Karpas-422 (cell line): ENCODE measurements at regions not wholly inside any gene's neighbourhood (a gene's known extent, or its start where the extent isn't known, plus 50 kb on each side); places are given as distances from the start of the nearest gene placed in this dataset.
"Not testable (repeated sequence)": the region's sequence is repeated elsewhere in the genome, so short reads cannot be mapped to it uniquely, and the experiment has no call there.

ENCODE experiments used
- DNase-seq: peaks from one replicate; pipeline ENCODE4 v3.0.0-alpha.2; 2015
- H2AFZ ChIP-seq: fragments of 200-600 bp; sonication (generic); 2 replicates; pipeline ENCODE4 v1.6.1; 2014; ENCODE audit warnings: antibody characterized with exemption, low read length, mixed read lengths
- H3K27ac ChIP-seq: fragments of 200-600 bp; sonication (generic); 2 replicates; pipeline ENCODE4 v1.5.1; 2014; ENCODE audit warnings: mild to moderate bottlenecking, low read length, moderate library complexity
- H3K27me3 ChIP-seq: fragments of 200-600 bp; sonication (generic); 2 replicates; pipeline ENCODE4 v1.6.1; 2014; ENCODE audit warnings: low read length, mixed read lengths
- H3K36me3 ChIP-seq: fragments of 200-600 bp; sonication (generic); 2 replicates; pipeline ENCODE4 v1.6.1; 2014; ENCODE audit warnings: low read length, mixed read lengths; ENCODE audit not compliant: insufficient read depth
- H3K4me1 ChIP-seq: fragments of 200-600 bp; sonication (generic); 2 replicates; pipeline ENCODE4 v1.6.1; 2014; ENCODE audit warnings: mild to moderate bottlenecking, low read length, mixed read lengths
- H3K4me2 ChIP-seq: fragments of 200-600 bp; sonication (generic); 2 replicates; pipeline ENCODE4 v1.6.1; 2014; ENCODE audit warnings: low read length, low read depth, mild to moderate bottlenecking; ENCODE audit not compliant: poor library complexity, severe bottlenecking
- H3K4me3 ChIP-seq: fragments of 200-600 bp; sonication (generic); 2 replicates; pipeline ENCODE4 v1.5.1; 2014; ENCODE audit warnings: mild to moderate bottlenecking, antibody characterized with exemption, low read length, mixed read lengths
- H3K79me2 ChIP-seq: fragments of 200-600 bp; sonication (generic); 2 replicates; pipeline ENCODE4 v1.6.1; 2014; ENCODE audit warnings: mild to moderate bottlenecking, low read length, mixed read lengths
- H3K9ac ChIP-seq: fragments of 200-600 bp; sonication (generic); 2 replicates; pipeline ENCODE4 v1.6.0; 2014; ENCODE audit warnings: low read length
- H3K9me2 ChIP-seq: fragments of 200-600 bp; sonication (generic), shearing (Covaris generic); replicated peaks from 2 replicates; pipeline ENCODE4 v1.6.0; 2014; ENCODE audit warnings: mild to moderate bottlenecking, low read length, moderate library complexity; ENCODE audit not compliant: insufficient read depth
- H3K9me3 ChIP-seq: fragments of 300-700, 200-600 bp; sonication (generic); 2 replicates; pipeline ENCODE4 v1.6.1; 2014; ENCODE audit warnings: low read length, mixed read lengths
- H4K20me1 ChIP-seq: fragments of 200-600 bp; sonication (generic); 2 replicates; pipeline ENCODE4 v1.6.1; 2014; ENCODE audit warnings: mild to moderate bottlenecking, antibody characterized with exemption, low read length, low read depth; ENCODE audit not compliant: insufficient read depth

DNA sequence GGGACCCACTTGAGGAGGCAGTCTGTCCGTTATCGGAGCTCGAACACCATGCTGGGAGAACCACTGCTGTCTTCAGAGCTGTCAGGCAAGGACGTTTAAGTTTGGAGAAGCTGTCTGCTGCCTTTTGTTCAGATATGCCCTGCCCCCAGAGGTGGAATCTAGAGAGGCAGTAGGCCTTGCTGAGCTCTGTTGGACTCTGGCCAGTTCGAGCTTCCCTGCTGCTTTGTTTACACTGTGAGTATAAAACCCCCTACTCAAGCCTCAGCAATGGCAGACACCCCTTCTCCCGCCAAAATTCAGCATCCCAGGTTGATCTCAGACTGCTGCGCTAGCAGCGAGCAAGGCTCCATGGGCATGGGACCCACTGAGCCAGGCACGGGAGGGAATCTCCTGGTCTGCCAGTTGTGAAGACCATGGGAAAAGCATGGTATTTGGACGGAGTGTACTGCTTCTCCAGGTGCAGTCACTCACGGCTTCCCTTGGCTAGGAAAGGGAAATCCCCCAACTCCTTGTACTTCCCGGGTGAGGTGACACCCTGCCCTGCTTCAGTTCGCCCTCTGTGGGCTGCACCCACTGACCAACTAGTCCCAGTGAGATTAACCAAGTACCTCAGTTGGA, 134.5 kb upstream of the RBMS1 start:
- H4K20me1 ChIP-seq, H2AFZ ChIP-seq, H3K36me3 ChIP-seq, H3K9ac ChIP-seq, H3K4me3 ChIP-seq, H3K27me3 ChIP-seq, DNase-seq, H3K4me1 ChIP-seq, H3K79me2 ChIP-seq, H3K4me2 ChIP-seq, H3K9me3 ChIP-seq, H3K27ac ChIP-seq, H3K9me2 ChIP-seq: not testable (repeated sequence)

DNA sequence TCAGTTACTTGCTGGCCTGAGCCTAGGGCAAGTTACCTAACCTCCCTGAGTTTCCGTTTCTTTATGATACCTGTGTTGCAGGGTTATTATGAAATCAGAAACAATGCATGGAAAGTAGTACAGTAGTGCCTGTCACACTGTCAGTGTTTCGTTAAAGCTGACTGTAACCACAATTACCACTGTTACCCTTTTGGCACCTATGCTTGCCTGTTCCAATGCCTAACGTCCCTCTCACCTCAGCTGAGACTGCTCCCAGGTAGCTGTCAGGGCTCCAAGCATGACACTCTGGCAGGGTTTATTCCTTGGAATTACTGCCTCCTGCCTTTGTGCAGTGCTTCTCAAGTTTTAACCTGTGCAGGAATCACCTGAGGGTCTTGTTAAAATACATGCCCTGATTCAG, 135.2 kb upstream of the RBMS1 start:
- no peaks in the 10 kb centered on the region for H3K9me3 ChIP-seq
- no peak overlapping the region for H3K4me2 ChIP-seq
- no peaks in the 10 kb centered on the region for H3K36me3 ChIP-seq
- H3K9ac ChIP-seq = no peak overlapping the region
- H3K27ac ChIP-seq = no peak overlapping the region
- no peaks in the 10 kb centered on the region for H3K4me1 ChIP-seq
- DNase-seq = no peak
- no peaks in the 10 kb centered on the region for H4K20me1 ChIP-seq
- no peaks in the 10 kb centered on the region for H3K27me3 ChIP-seq
- H3K9me2 ChIP-seq = no peaks in the 10 kb centered on the region
- no peak overlapping the region for H3K4me3 ChIP-seq
- H2AFZ ChIP-seq = no peak overlapping the region
- H3K79me2 ChIP-seq = no peaks in the 10 kb centered on the region

DNA sequence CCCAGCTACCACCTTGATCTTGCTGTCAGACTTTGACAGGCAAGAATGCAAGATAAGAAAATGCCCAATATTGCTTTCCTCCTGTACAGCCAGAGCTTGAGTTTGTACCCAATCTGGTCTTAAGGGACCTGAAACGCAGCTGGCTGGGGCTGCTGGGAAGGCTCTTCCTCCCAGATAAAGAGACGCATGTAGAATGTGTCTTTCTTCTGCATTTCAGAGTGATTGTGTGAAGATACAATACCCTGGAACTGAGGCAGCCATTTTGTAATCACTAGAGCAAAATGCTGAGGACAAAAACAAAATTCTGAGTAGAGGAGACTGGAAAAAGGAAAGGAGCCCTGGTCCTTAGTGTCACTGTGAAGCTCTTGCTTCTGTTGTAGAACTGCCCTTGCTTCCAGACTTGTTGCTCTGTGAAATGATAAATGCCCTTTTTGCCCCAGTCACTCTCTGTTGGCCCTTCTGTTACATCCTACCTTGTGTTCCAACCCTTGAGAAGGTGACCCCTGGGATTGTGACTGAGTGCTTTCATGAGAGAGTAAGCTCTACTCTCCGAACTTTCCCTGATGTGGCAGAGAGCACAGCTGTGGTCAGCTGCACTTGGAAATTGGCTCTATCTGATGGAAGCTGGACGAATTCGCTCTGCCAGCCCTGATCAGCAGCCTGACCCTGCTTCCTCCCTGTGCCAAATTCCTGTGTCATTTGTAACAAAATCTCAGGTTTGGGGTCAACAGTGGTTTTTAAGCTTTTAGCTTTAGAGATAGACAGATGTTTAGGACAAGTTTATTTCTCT, 137.4 kb upstream of the RBMS1 start:
- H3K27ac ChIP-seq = no peak overlapping the region
- H3K36me3 ChIP-seq = no peaks in the 10 kb centered on the region
- no peaks in the 10 kb centered on the region for H3K9me3 ChIP-seq
- H3K9ac ChIP-seq = no peak overlapping the region
- no peaks in the 10 kb centered on the region for H3K9me2 ChIP-seq
- H3K4me1 ChIP-seq = no peaks in the 10 kb centered on the region
- H3K4me3 ChIP-seq = no peak overlapping the region
- no peak overlapping the region for H3K4me2 ChIP-seq
- no peaks in the 10 kb centered on the region for H3K27me3 ChIP-seq
- DNase-seq = no peak
- H3K79me2 ChIP-seq = no peaks in the 10 kb centered on the region
- no peaks in the 10 kb centered on the region for H4K20me1 ChIP-seq
- no peak overlapping the region for H2AFZ ChIP-seq

DNA sequence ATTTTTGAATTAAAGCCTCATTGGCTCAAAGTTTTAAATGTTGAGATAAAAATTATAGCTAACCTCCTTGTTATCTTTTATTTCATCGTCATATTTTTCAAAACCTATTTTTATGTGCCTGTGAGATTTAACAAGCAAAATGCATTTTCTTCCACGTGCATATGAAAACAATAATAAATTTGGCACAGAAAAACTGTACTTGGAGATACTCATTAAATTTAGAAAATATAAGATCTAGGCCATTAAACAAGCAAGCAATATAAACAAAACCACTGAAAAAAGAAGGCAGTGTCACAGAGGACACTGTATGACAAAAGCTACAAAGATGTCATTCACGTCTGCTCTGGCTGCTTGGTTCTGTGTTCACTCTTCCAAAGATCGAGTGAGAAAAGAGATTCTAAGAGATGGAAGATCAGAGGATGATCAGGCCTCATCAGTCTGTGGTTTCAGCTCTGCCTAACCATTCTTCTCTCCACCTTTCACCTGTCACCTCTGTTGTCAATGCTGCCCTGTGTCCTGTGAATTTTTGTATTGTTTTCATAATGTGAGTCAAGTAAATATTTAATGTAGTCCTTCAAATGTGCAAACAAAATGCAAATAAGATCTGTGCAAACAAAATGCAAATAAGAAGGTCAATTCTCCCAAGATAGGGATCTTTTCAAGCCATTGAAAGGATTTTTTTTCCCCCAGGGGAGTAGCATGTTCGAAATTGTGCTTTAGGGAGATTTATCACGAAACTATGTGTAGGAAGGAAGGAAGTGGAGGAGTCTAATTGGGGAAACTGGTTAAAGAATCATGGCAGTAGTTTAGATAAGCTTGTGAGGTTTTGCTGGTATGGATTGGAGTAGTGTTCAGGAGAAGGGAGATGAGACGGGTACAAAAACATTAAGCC, 138.7 kb upstream of the RBMS1 start:
- Histone ChIP-seq H3K9me2 (no peaks in the 10 kb centered on the region), H3K9ac (no peak overlapping the region), H3K27ac (no peak overlapping the region), H3K36me3 (no peaks in the 10 kb centered on the region), H3K27me3 (no peaks in the 10 kb centered on the region), H3K79me2 (no peaks in the 10 kb centered on the region), H3K9me3 (no peaks in the 10 kb centered on the region), H3K4me1 (no peaks in the 10 kb centered on the region), H3K4me3 (no peak overlapping the region), H2AFZ (no peak overlapping the region), H4K20me1 (no peaks in the 10 kb centered on the region), H3K4me2 (no peak overlapping the region)
- no peak for DNase-seq

DNA sequence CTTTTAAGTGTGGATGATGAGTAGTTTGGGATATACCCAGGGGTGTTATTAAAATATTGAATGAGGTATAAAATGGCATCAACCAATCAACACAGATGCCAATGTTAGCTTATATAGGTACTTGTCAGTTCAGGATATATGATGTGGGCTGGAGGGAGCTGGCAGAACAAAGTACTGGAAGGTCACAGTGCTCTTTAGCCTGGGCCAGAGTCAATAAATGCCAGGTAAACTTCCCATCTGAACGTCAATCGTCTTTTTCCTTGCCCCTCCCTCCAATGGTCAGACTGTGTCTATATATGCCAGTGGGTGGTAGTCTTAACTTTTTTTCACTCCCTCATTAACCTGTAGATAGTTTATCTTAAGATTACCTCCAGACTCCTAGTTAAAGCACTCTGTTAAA, 140.8 kb upstream of the RBMS1 start:
- H3K79me2 ChIP-seq = no peaks in the 10 kb centered on the region
- no peaks in the 10 kb centered on the region for H3K4me1 ChIP-seq
- H3K9ac ChIP-seq = no peak overlapping the region
- no peak for DNase-seq
- no peaks in the 10 kb centered on the region for H3K9me2 ChIP-seq
- no peaks in the 10 kb centered on the region for H4K20me1 ChIP-seq
- no peaks in the 10 kb centered on the region; the same call in 1 of the 2 replicates for H3K9me3 ChIP-seq
- no peak overlapping the region for H2AFZ ChIP-seq
- no peaks in the 10 kb centered on the region for H3K27me3 ChIP-seq
- H3K27ac ChIP-seq = no peak overlapping the region
- H3K4me2 ChIP-seq = no peak overlapping the region
- H3K36me3 ChIP-seq = no peaks in the 10 kb centered on the region
- no peak overlapping the region for H3K4me3 ChIP-seq

DNA sequence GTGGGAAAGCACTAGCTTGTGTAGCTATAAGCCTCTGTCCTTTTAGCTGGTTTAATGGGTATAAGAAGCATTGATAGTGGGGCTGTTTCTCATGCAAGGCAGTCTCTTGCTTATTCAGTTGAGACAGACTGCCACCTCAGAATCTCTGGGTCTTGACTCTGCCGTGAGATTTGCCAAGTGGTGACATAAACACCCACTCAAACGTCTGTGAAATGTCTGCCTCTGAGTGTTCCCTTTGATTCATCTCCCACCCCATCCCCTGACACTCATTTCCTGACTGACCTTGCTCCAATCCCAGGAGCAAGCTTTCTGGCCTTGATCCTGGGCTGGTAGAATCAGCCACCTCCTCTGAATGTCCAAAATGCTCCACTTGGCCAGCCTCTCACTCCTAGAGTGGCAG, 141.9 kb upstream of the RBMS1 start:
- no peak overlapping the region for H3K4me2 ChIP-seq
- H3K4me3 ChIP-seq = no peak overlapping the region
- peaks cover 3% of the 10 kb centered on the region; the same call in 1 of the 2 replicates for H3K27me3 ChIP-seq
- H3K36me3 ChIP-seq = no peaks in the 10 kb centered on the region
- no peak overlapping the region for H3K9ac ChIP-seq
- H2AFZ ChIP-seq = no peak overlapping the region
- DNase-seq = no peak
- no peaks in the 10 kb centered on the region for H3K9me2 ChIP-seq
- no peaks in the 10 kb centered on the region for H3K79me2 ChIP-seq
- no peaks in the 10 kb centered on the region; the same call in 1 of the 2 replicates for H3K9me3 ChIP-seq
- H4K20me1 ChIP-seq = no peaks in the 10 kb centered on the region
- no peaks in the 10 kb centered on the region for H3K4me1 ChIP-seq
- H3K27ac ChIP-seq = no peak overlapping the region

DNA sequence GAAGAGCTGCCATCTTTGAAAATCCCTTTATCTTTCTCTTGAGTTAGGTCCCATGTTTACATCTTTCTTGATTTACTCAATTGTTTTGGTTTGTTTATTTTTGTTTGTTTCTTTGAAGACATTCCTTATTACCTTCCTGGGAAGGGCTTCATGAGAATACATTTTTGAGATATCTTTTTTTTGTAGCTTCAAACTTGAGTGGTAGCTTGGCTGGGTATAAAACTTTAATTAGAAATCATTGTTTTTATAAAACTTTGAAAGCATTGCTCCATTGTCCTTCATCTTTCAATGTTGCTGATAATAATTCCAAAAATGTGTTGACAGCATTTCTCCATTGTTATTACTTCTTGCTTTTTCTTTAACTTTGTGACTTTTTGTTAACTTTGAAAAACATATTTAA, 145.9 kb upstream of the RBMS1 start:
- Histone ChIP-seq H2AFZ (no peak overlapping the region), H4K20me1 (no peaks in the 10 kb centered on the region), H3K27ac (no peak overlapping the region), H3K9ac (no peak overlapping the region), H3K4me3 (no peak overlapping the region), H3K9me2 (no peaks in the 10 kb centered on the region), H3K4me1 (no peaks in the 10 kb centered on the region), H3K9me3 (no peaks in the 10 kb centered on the region; the same call in 1 of the 2 replicates), H3K4me2 (no peak overlapping the region), H3K79me2 (no peaks in the 10 kb centered on the region), H3K36me3 (no peaks in the 10 kb centered on the region), H3K27me3 (peaks cover 3% of the 10 kb centered on the region; the same call in 1 of the 2 replicates)
- DNase-seq = no peak
